ENCODE measurements at regions not wholly inside any gene's neighbourhood (a gene's known extent, or its start where the extent isn't known, plus 50 kb on each side); places are given as distances from the start of the nearest gene placed in this dataset.

GRCh38 chr16:73142053-73142854 lies 94.3 kb upstream of the ZFHX3 start:
- ChIA-PET POLR2A (no interaction called here), CTCF (interaction anchor here (0.8 kb wide), 1 partner anchor 10 kb away, joined by 3 read pairs; no protein-coding TSS in a partner anchor)
- TF ChIP-seq CTCF (IDR thresholded peaks at IDR 0.05; ENCODE audit: insufficient read depth, low read length, missing control alignments): no peak
- DNase-seq (ENCODE audit: low read depth, low spot score): no peak
- H3K4me3 ChIP-seq (ENCODE audit: low read depth, low read length): no peak overlapping the region

GRCh38 chr16:73140929-73141328 lies 93.0 kb upstream of the ZFHX3 start:
- no peak for TF ChIP-seq CTCF (IDR thresholded peaks at IDR 0.05; ENCODE audit: insufficient read depth, low read length, missing control alignments)
- CTCF ChIA-PET: no interaction called here
- POLR2A ChIA-PET: no interaction called here
- no peak overlapping the region for H3K4me3 ChIP-seq (ENCODE audit: low read depth, low read length)
- DNase-seq (ENCODE audit: low read depth, low spot score): no peak

GRCh38 chr16:73131156-73131862 lies 83.4 kb upstream of the ZFHX3 start:
- no peak for DNase-seq (ENCODE audit: low read depth, low spot score)
- TF ChIP-seq CTCF (IDR thresholded peaks at IDR 0.05; ENCODE audit: insufficient read depth, low read length, missing control alignments): no peak
- CTCF ChIA-PET: interaction anchor here (0.9 to 1.5 kb wide), 2 partner anchors 13 to 38 kb away, joined by 3 read pairs; no protein-coding TSS in a partner anchor
- POLR2A ChIA-PET: no interaction called here
- H3K4me3 ChIP-seq (ENCODE audit: low read depth, low read length): no peak overlapping the region

GRCh38 chr16:73129455-73129854 lies 81.5 kb upstream of the ZFHX3 start:
- ChIA-PET POLR2A (no interaction called here), CTCF (no interaction called here)
- no peak for TF ChIP-seq CTCF (IDR thresholded peaks at IDR 0.05; ENCODE audit: insufficient read depth, low read length, missing control alignments)

GRCh38 chr16:73126525-73126853 lies 78.6 kb upstream of the ZFHX3 start:
- no peak overlapping the region for H3K4me3 ChIP-seq (ENCODE audit: low read depth, low read length)
- POLR2A ChIA-PET: no interaction called here
- CTCF ChIA-PET: interaction anchor here (1.3 kb wide), 1 partner anchor 72 kb away, joined by 3 read pairs; no protein-coding TSS in a partner anchor
- TF ChIP-seq CTCF (IDR thresholded peaks at IDR 0.05; ENCODE audit: insufficient read depth, low read length, missing control alignments): no peak
- peak; percentile 36 for DNase-seq (ENCODE audit: low read depth, low spot score)

More at GRCh38 chr16:73129455-73129854, 81.5 kb upstream of the ZFHX3 start:
- DNase-seq (ENCODE audit: low read depth, low spot score): no peak
- no peak overlapping the region for H3K4me3 ChIP-seq (ENCODE audit: low read depth, low read length)

GRCh38 chr16:73125850-73126524 lies 78.1 kb upstream of the ZFHX3 start:
- DNase-seq (ENCODE audit: low read depth, low spot score): peak; percentile 33
- H3K4me3 ChIP-seq (ENCODE audit: low read depth, low read length): no peak overlapping the region
- ChIA-PET CTCF (interaction anchor here (1.3 kb wide), 1 partner anchor 72 kb away, joined by 3 read pairs; no protein-coding TSS in a partner anchor), POLR2A (no interaction called here)
- no peak for TF ChIP-seq CTCF (IDR thresholded peaks at IDR 0.05; ENCODE audit: insufficient read depth, low read length, missing control alignments)

All from AG04449 (cell line).